A549 (cell line): ENCODE measurements at regions not wholly inside any gene's neighbourhood (a gene's known extent, or its start where the extent isn't known, plus 50 kb on each side); places are given as distances from the start of the nearest gene placed in this dataset.

Experiments
- CBX2 ChIP-seq: fragments of 200-600 bp; sonication (generic); IDR thresholded peaks from 2 replicates; pipeline ENCODE4 v1.6.1; 2016; ENCODE audit warnings: low read depth, mild to moderate bottlenecking, borderline replicate concordance
- EP300 ChIP-seq, 2 experiments: fragments of >200 bp; sonication (Bioruptor Twin); formaldehyde crosslinking; IDR thresholded peaks; 2 replicates in 1 of 2; 3 replicates in 1 of 2; pipeline ENCODE4 v1.6.1; 2016 to 2017
- HDAC2 ChIP-seq: fragments of 200-600 bp; sonication (generic); IDR thresholded peaks from 2 replicates; pipeline ENCODE4 v1.6.1; 2016
- JUN ChIP-seq, 2 experiments: fragments of >200 bp; sonication (Bioruptor Twin); formaldehyde crosslinking; IDR thresholded peaks; 2 replicates in 1 of 2; 3 replicates in 1 of 2; pipeline ENCODE4 v1.6.1; 2016 to 2017
- NR3C1 ChIP-seq: fragments of >200 bp; sonication (Bioruptor Twin); formaldehyde crosslinking; IDR thresholded peaks from 3 replicates; pipeline ENCODE4 v1.6.1; 2017
- POLR2A ChIP-seq: IDR thresholded peaks from 2 replicates; pipeline ENCODE4 v1.6.1; 2012; ENCODE audit warnings: mild to moderate bottlenecking, low read length
- RAD21 ChIP-seq, 2 experiments: fragments of >200 bp in 1 of 2; sonication (Bioruptor Twin) in 1 of 2; formaldehyde crosslinking in 1 of 2; IDR thresholded peaks in 1 of 2; conservative IDR thresholded peaks in 1 of 2; 2 replicates in 1 of 2; 3 replicates in 1 of 2; pipeline ENCODE4 v1.6.1; 2012 to 2018; ENCODE audit warnings: inconsistent platforms in 1 of 2
- ZFP36 ChIP-seq: fragments of 450-650 bp; IDR thresholded peaks from 2 replicates; pipeline ENCODE4 v1.6.1; 2014; ENCODE audit warnings: borderline replicate concordance; ENCODE audit not compliant: partially characterized antibody
- TF ChIP-seq, protein P1 (sequence below): fragments of >200 bp; sonication (Bioruptor Twin); formaldehyde crosslinking; IDR thresholded peaks from 3 replicates; pipeline ENCODE4 v1.5.1; 2016
- TF ChIP-seq, protein P2 (sequence below): fragments of >200 bp; sonication (Bioruptor Twin); formaldehyde crosslinking; IDR thresholded peaks from 3 replicates; pipeline ENCODE4 v1.6.1; 2016
- TF ChIP-seq, protein P3 (sequence below): fragments of 450-650 bp; IDR thresholded peaks from 2 replicates; pipeline ENCODE4 v1.6.1; 2014; ENCODE audit warnings: antibody characterized with exemption
- TF ChIP-seq, protein P4 (sequence below): fragments of 200-600 bp; sonication (generic); IDR thresholded peaks from 2 replicates; pipeline ENCODE4 v1.6.1; 2016; ENCODE audit warnings: antibody characterized with exemption, mild to moderate bottlenecking, moderate library complexity
- TF ChIP-seq, protein P5 (sequence below): IDR thresholded peaks from 2 replicates; pipeline ENCODE4 v1.6.1; 2012; ENCODE audit warnings: low read depth, borderline replicate concordance

GRCh38 chr9:85155352-85155751 is 485.8 kb downstream of the NTRK2 start:
- TF ChIP-seq, protein P1, sequence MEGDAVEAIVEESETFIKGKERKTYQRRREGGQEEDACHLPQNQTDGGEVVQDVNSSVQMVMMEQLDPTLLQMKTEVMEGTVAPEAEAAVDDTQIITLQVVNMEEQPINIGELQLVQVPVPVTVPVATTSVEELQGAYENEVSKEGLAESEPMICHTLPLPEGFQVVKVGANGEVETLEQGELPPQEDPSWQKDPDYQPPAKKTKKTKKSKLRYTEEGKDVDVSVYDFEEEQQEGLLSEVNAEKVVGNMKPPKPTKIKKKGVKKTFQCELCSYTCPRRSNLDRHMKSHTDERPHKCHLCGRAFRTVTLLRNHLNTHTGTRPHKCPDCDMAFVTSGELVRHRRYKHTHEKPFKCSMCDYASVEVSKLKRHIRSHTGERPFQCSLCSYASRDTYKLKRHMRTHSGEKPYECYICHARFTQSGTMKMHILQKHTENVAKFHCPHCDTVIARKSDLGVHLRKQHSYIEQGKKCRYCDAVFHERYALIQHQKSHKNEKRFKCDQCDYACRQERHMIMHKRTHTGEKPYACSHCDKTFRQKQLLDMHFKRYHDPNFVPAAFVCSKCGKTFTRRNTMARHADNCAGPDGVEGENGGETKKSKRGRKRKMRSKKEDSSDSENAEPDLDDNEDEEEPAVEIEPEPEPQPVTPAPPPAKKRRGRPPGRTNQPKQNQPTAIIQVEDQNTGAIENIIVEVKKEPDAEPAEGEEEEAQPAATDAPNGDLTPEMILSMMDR = no peak
- TF ChIP-seq, protein P2, sequence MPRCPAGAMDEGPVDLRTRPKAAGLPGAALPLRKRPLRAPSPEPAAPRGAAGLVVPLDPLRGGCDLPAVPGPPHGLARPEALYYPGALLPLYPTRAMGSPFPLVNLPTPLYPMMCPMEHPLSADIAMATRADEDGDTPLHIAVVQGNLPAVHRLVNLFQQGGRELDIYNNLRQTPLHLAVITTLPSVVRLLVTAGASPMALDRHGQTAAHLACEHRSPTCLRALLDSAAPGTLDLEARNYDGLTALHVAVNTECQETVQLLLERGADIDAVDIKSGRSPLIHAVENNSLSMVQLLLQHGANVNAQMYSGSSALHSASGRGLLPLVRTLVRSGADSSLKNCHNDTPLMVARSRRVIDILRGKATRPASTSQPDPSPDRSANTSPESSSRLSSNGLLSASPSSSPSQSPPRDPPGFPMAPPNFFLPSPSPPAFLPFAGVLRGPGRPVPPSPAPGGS = no peak
- no peak for TF ChIP-seq POLR2A
- TF ChIP-seq NR3C1 = no peak
- TF ChIP-seq ZFP36 = no peak
- no peak for TF ChIP-seq RAD21 (conservative IDR thresholded peaks at IDR 0.05 in 1 of 2, IDR thresholded peaks at IDR 0.05 in 1 of 2)
- TF ChIP-seq, protein P3, sequence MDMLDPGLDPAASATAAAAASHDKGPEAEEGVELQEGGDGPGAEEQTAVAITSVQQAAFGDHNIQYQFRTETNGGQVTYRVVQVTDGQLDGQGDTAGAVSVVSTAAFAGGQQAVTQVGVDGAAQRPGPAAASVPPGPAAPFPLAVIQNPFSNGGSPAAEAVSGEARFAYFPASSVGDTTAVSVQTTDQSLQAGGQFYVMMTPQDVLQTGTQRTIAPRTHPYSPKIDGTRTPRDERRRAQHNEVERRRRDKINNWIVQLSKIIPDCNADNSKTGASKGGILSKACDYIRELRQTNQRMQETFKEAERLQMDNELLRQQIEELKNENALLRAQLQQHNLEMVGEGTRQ = no peak
- no peak for TF ChIP-seq EP300 (IDR thresholded peaks at IDR 0.05)
- TF ChIP-seq HDAC2 = no peak
- no peak for TF ChIP-seq CBX2
- TF ChIP-seq, protein P4, sequence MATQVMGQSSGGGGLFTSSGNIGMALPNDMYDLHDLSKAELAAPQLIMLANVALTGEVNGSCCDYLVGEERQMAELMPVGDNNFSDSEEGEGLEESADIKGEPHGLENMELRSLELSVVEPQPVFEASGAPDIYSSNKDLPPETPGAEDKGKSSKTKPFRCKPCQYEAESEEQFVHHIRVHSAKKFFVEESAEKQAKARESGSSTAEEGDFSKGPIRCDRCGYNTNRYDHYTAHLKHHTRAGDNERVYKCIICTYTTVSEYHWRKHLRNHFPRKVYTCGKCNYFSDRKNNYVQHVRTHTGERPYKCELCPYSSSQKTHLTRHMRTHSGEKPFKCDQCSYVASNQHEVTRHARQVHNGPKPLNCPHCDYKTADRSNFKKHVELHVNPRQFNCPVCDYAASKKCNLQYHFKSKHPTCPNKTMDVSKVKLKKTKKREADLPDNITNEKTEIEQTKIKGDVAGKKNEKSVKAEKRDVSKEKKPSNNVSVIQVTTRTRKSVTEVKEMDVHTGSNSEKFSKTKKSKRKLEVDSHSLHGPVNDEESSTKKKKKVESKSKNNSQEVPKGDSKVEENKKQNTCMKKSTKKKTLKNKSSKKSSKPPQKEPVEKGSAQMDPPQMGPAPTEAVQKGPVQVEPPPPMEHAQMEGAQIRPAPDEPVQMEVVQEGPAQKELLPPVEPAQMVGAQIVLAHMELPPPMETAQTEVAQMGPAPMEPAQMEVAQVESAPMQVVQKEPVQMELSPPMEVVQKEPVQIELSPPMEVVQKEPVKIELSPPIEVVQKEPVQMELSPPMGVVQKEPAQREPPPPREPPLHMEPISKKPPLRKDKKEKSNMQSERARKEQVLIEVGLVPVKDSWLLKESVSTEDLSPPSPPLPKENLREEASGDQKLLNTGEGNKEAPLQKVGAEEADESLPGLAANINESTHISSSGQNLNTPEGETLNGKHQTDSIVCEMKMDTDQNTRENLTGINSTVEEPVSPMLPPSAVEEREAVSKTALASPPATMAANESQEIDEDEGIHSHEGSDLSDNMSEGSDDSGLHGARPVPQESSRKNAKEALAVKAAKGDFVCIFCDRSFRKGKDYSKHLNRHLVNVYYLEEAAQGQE = no peak
- TF ChIP-seq JUN (IDR thresholded peaks at IDR 0.05) = no peak
- TF ChIP-seq, protein P5, sequence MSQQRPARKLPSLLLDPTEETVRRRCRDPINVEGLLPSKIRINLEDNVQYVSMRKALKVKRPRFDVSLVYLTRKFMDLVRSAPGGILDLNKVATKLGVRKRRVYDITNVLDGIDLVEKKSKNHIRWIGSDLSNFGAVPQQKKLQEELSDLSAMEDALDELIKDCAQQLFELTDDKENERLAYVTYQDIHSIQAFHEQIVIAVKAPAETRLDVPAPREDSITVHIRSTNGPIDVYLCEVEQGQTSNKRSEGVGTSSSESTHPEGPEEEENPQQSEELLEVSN = no peak
